PC-9 (cell line): ENCODE measurements at regions not wholly inside any gene's neighbourhood (a gene's known extent, or its start where the extent isn't known, plus 50 kb on each side); places are given as distances from the start of the nearest gene placed in this dataset.

ENCODE experiments used
- BruUV-seq: library from RNA; stranded (reverse); fragments of 400-500 nt; replicated peaks from 2 replicates; lab custom pipeline; 2021; lab: Mats Ljungman, UMichigan
- CTCF ChIA-PET: fragments of 300-600 bp; sonication (Branson Sonifier 250); formaldehyde crosslinking; loops from one replicate; lab custom pipeline; 2022; ENCODE audit warnings: antibody characterized with exemption; lab: Charles Lee
- POLR2A ChIA-PET: fragments of 300-600 bp; sonication (Branson Sonifier 250); formaldehyde crosslinking; loops from one replicate; lab custom pipeline; 2022; ENCODE audit warnings: antibody characterized with exemption; ENCODE audit not compliant: unreplicated experiment; lab: Charles Lee
- DNase-seq, 2 experiments: peaks; one replicate each; pipeline versions ENCODE4 v3.0.0 to v3.0.0-alpha.2; 2015 to 2022; ENCODE audit warnings: mixed read lengths in 1 of 2
- H2AFZ ChIP-seq: fragments of 200-600 bp; sonication (generic); 2 replicates; pipeline ENCODE4 v1.8.1; 2017; ENCODE audit warnings: antibody characterized with exemption
- H3F3A ChIP-seq: fragments of 200-600 bp; sonication (generic); 2 replicates; pipeline ENCODE4 v1.8.1; 2017; ENCODE audit warnings: antibody characterized with exemption, mild to moderate bottlenecking, low read depth; ENCODE audit not compliant: insufficient read depth
- H3K27ac ChIP-seq: fragments of 200-600 bp; sonication (generic); 2 replicates; pipeline ENCODE4 v1.6.1; 2016; ENCODE audit warnings: mixed run types
- H3K27me3 ChIP-seq: fragments of 200-600 bp; sonication (generic); 2 replicates; pipeline ENCODE4 v1.6.1; 2016; ENCODE audit warnings: low read depth, mixed run types; ENCODE audit not compliant: insufficient read depth
- H3K36me3 ChIP-seq: fragments of 200-600 bp; sonication (generic); 2 replicates; pipeline ENCODE4 v1.6.1; 2016; ENCODE audit warnings: low read depth, mixed run types
- H3K4me1 ChIP-seq: fragments of 200-600 bp; sonication (generic); replicated peaks from 2 replicates; pipeline ENCODE4 v1.6.1; 2016; ENCODE audit warnings: mixed run types; ENCODE audit not compliant: insufficient read depth
- H3K4me2 ChIP-seq: fragments of 200-600 bp; sonication (generic); 2 replicates; pipeline ENCODE4 v1.6.1; 2017; ENCODE audit warnings: mixed run types
- H3K4me3 ChIP-seq: fragments of 200-600 bp; sonication (generic); 2 replicates; pipeline ENCODE4 v1.6.1; 2016; ENCODE audit warnings: mixed run types
- H3K79me2 ChIP-seq: fragments of 200-600 bp; sonication (generic); 2 replicates; pipeline ENCODE4 v1.6.1; 2017; ENCODE audit warnings: low read depth, mixed run types
- H3K9me2 ChIP-seq: fragments of 200-600 bp; sonication (generic); 2 replicates; pipeline ENCODE4 v1.8.1; 2017; ENCODE audit warnings: mild to moderate bottlenecking; ENCODE audit not compliant: insufficient read depth
- H3K9me3 ChIP-seq: fragments of 200-600 bp; sonication (generic); 2 replicates; pipeline ENCODE4 v1.8.1; 2016; ENCODE audit warnings: low read depth; ENCODE audit not compliant: insufficient read depth
- H4K20me1 ChIP-seq: fragments of 200-600 bp; sonication (generic); 2 replicates; pipeline ENCODE4 v1.8.1; 2017; ENCODE audit not compliant: insufficient read depth
- EZH2 ChIP-seq: fragments of 200-600 bp; sonication (generic); IDR thresholded peaks from 2 replicates; pipeline ENCODE4 v1.8.0; 2017; ENCODE audit warnings: antibody characterized with exemption, low read depth
- intact Hi-C: fragments of 100-400 bp; cut with micrococcal nuclease; formaldehyde crosslinking; loops from one replicate; pipeline ENCODE4 v1.10.0; 2022; ENCODE audit not compliant: unreplicated experiment
- TF ChIP-seq, protein P1 (sequence below): fragments of 200-600 bp; sonication (generic); conservative IDR thresholded peaks from 2 replicates; pipeline ENCODE4 v1.6.1; 2017; ENCODE audit warnings: mixed run types, antibody characterized with exemption, mild to moderate bottlenecking, moderate library complexity

DNA sequence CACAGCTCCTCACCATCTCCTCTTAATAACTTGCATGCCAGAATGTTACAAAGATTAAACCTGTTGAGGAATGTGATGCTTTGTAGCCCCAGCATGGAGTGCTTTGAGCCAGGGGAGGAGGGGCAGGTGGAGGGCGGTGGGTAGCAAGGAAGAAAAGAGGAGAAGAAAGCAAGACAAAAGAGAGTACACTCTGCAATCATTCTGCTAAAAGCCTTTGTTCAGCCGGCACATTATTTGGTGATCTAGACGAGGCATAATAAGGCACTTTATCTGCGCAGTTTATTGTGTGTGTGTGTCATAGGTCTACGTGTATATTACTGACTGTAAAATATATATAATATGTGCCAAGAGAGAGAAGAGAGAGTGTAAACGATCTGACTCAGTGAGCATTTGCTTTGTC is 139.1 kb downstream of the SOX9 start:
- no peak for DNase-seq
- Histone ChIP-seq H2AFZ (no peak overlapping the region), H4K20me1 (no peaks in the 10 kb centered on the region), H3F3A (no peaks in the 10 kb centered on the region), H3K79me2 (no peaks in the 10 kb centered on the region), H3K36me3 (no peaks in the 10 kb centered on the region), H3K4me3 (no peak overlapping the region), H3K4me2 (no peak overlapping the region), H3K4me1 (no peaks in the 10 kb centered on the region), H3K27me3 (no peaks in the 10 kb centered on the region), H3K27ac (no peak overlapping the region), H3K9me3 (peaks cover 4% of the 10 kb centered on the region; the same call in 1 of the 2 replicates), H3K9me2 (no peaks in the 10 kb centered on the region)
- BruUV-seq: no TSS peak
- no peak for TF ChIP-seq EZH2
- TF ChIP-seq, protein P1, sequence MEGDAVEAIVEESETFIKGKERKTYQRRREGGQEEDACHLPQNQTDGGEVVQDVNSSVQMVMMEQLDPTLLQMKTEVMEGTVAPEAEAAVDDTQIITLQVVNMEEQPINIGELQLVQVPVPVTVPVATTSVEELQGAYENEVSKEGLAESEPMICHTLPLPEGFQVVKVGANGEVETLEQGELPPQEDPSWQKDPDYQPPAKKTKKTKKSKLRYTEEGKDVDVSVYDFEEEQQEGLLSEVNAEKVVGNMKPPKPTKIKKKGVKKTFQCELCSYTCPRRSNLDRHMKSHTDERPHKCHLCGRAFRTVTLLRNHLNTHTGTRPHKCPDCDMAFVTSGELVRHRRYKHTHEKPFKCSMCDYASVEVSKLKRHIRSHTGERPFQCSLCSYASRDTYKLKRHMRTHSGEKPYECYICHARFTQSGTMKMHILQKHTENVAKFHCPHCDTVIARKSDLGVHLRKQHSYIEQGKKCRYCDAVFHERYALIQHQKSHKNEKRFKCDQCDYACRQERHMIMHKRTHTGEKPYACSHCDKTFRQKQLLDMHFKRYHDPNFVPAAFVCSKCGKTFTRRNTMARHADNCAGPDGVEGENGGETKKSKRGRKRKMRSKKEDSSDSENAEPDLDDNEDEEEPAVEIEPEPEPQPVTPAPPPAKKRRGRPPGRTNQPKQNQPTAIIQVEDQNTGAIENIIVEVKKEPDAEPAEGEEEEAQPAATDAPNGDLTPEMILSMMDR: no peak
- ChIA-PET CTCF (no interaction called here), POLR2A (no interaction called here)
- intact Hi-C loops: no loop called here

DNA sequence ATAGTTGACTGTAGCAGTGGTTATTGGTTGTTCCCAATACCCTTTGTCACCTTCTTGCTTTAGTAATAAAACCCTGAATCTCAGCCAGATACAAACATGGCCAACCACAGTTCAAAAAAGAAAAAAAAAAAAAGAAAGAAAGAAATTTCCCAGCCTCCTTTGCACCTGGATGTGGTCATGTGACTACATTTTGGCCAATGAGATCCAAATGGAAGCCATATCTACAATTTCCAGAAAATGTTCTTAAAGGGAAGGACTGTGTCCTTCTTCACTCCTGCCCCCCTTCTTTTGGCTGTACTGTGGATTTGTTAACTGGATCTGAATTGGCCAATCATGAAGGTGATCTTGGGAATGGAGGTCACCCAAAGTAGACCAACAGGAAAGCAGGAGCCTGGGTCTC is 141.9 kb downstream of the SOX9 start:
- H3K9me2 ChIP-seq: no peaks in the 10 kb centered on the region
- H3K27ac ChIP-seq: no peak overlapping the region
- no peaks in the 10 kb centered on the region for H3K4me1 ChIP-seq
- H3K36me3 ChIP-seq: no peaks in the 10 kb centered on the region
- H3K79me2 ChIP-seq: no peaks in the 10 kb centered on the region
- intact Hi-C loops: no loop called here
- ChIA-PET POLR2A (no interaction called here), CTCF (no interaction called here)
- no peaks in the 10 kb centered on the region for H3K27me3 ChIP-seq
- no peak overlapping the region for H2AFZ ChIP-seq
- no peak overlapping the region for H3K4me2 ChIP-seq
- H3K9me3 ChIP-seq: peaks cover 4% of the 10 kb centered on the region; the same call in 1 of the 2 replicates
- no peaks in the 10 kb centered on the region for H3F3A ChIP-seq
- no peak for TF ChIP-seq EZH2
- TF ChIP-seq, protein P1: no peak
- H3K4me3 ChIP-seq: no peak overlapping the region
- no peaks in the 10 kb centered on the region for H4K20me1 ChIP-seq
- no TSS peak for BruUV-seq
- no peak for DNase-seq

DNA sequence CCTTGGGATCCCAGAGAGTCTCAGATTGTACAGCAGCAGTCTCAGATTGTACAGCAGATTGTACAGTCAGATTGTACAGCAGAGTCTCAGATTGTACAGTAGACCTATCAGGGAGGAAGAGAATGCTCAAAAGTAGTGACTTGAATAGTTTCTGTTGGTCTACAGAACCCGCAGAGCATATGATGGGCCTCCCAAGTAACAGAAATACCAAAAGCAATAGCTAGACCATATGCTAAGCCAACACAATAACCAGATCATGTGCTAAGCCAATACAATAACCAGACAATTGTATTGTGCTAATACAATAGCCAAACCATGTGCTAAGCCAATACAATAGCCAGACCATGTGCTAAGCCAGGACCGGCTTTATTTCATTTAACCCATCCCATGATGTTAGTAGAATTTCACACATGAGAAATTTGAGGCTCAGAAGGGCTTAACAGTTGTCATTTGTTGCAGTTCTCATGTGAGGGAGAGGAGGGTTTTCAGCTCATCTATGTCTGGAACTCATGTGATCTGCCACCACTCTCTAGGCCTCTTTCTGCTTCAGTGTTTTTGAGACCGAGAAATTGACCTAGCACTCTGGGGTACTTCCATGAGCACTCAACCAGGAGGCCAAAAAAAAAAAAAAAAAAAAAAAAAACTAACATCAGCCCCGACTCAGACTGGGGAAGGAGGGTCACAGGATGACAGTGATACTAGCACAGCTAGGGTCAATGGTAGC is 144.0 kb downstream of the SOX9 start:
- no peaks in the 10 kb centered on the region for H3K27me3 ChIP-seq
- no peaks in the 10 kb centered on the region for H4K20me1 ChIP-seq
- CTCF ChIA-PET: no interaction called here
- peaks cover 2% of the 10 kb centered on the region; the same call in 1 of the 2 replicates for H3F3A ChIP-seq
- intact Hi-C loops: no loop called here
- no peaks in the 10 kb centered on the region for H3K36me3 ChIP-seq
- no peaks in the 10 kb centered on the region for H3K9me2 ChIP-seq
- BruUV-seq: no TSS peak
- H2AFZ ChIP-seq: no peak overlapping the region
- H3K4me1 ChIP-seq: 0 out of 2 replicates have a peak, but pooled peaks cover 2% of the 10 kb centered on the region
- DNase-seq: no peak
- no peak for TF ChIP-seq EZH2
- TF ChIP-seq, protein P1: no peak
- no peak overlapping the region for H3K27ac ChIP-seq
- H3K79me2 ChIP-seq: no peaks in the 10 kb centered on the region
- H3K4me3 ChIP-seq: no peak overlapping the region
- POLR2A ChIA-PET: interaction anchor here (0.6 kb wide), 1 partner anchor 50 kb away, joined by 4 read pairs; no protein-coding TSS in a partner anchor
- H3K9me3 ChIP-seq: peaks cover 4% of the 10 kb centered on the region; the same call in 1 of the 2 replicates
- H3K4me2 ChIP-seq: no peak overlapping the region
